Body of pancreas (tissue), 4 donors: ENCODE measurements at regions not wholly inside any gene's neighbourhood (a gene's known extent, or its start where the extent isn't known, plus 50 kb on each side); places are given as distances from the start of the nearest gene placed in this dataset.

ENCODE experiments used
- ATAC-seq: fragments of 150-250 bp; one replicate; pipeline ENCODE4 v1.9.1; 2016
- DNase-seq, 4 donors: peaks; one replicate each; pipeline ENCODE4 v3.0.0-alpha.2; 2019
- H3K27ac ChIP-seq, 4 donors: fragments of 200-600 bp; sonication (generic); 1 replicate in 3 of 4; 2 replicates in 1 of 4; pipeline versions ENCODE4 v1.5.1 to v1.6.1; 2016 to 2019; ENCODE audit warnings: mild to moderate bottlenecking in 1 of 4, mixed read lengths in 1 of 4, moderate library complexity in 1 of 4
- H3K27me3 ChIP-seq, 2 donors: fragments of 200-600 bp; sonication (generic); one replicate each; pipeline ENCODE4 v1.6.0; 2016; ENCODE audit warnings: mild to moderate bottlenecking in 1 of 2
- H3K36me3 ChIP-seq, 2 donors: fragments of 200-600 bp; sonication (generic); replicated peaks in 1 of 2; 2 replicates each; pipeline ENCODE4 v1.5.1; 2016; ENCODE audit warnings: low read depth in 2 of 2; ENCODE audit not compliant: insufficient read depth in 1 of 2
- H3K4me1 ChIP-seq: fragments of 200-600 bp; sonication (generic); one replicate; pipeline ENCODE4 v1.6.0; 2016
- H3K4me3 ChIP-seq, 2 donors: fragments of 200-600 bp; sonication (generic); 1 replicate in 1 of 2; 2 replicates in 1 of 2; pipeline ENCODE4 v1.5.1; 2016 to 2019
- H3K9me3 ChIP-seq, 3 donors: fragments of 200-600 bp; sonication (generic); 1 replicate in 2 of 3; 2 replicates in 1 of 3; pipeline ENCODE4 v1.5.1; 2016
- CTCF ChIP-seq, 7 experiments: fragments of 450-650 bp in 4 of 7; fragments of 200-600 bp in 3 of 7; sonication (generic) in 3 of 7; IDR thresholded peaks; one replicate each; pipeline ENCODE4 v1.5.1; 2016 to 2019; ENCODE audit warnings: antibody characterized with exemption in 7 of 7
- POLR2A ChIP-seq, 3 donors: fragments of 450-650 bp; IDR thresholded peaks; one replicate each; pipeline ENCODE4 v1.6.1; 2016; ENCODE audit warnings: antibody characterized with exemption in 3 of 3, mild to moderate bottlenecking in 2 of 3
- WGBS, 2 donors: methylation state at CpG; one replicate each; pipeline ENCODE4 v1.1.5; 2017; 5-methylcytosine and 5-hydroxymethylcytosine counted together
- intact Hi-C: fragments of 100-400 bp; cut with DNase I; formaldehyde crosslinking; loops from one replicate; pipeline ENCODE4 v1.15.1; 2023

GRCh38 chr7:142376356-142376997 lies 118.6 kb upstream of the PRSS58 start:
- peak in 3 of 4 donors; percentile 15 to 48 (median 41) for DNase-seq
- Histone ChIP-seq H3K9me3 (no peaks in the 10 kb centered on the region), H3K36me3 (no peaks in the 10 kb centered on the region), H3K4me3 (no peak overlapping the region), H3K4me1 (no peaks in the 10 kb centered on the region), H3K27ac (peak overlapping the region in 2 of 4 donors; percentile 22 to 54), H3K27me3 (no peaks in the 10 kb centered on the region)
- 39 to 61% methylated on average over 6 of the region's 6 CpGs for WGBS, 2 donors
- ATAC-seq = no peak
- intact Hi-C loops = no loop called here
- TF ChIP-seq POLR2A (IDR thresholded peaks at IDR 0.05) = no peak
- TF ChIP-seq CTCF (IDR thresholded peaks at IDR 0.05) = no peak

GRCh38 chr7:142375710-142376313 lies 118.0 kb upstream of the PRSS58 start:
- WGBS, 2 donors = 42 to 79% methylated on average over 4 of the region's 4 CpGs
- intact Hi-C loops = no loop called here
- no peaks in the 10 kb centered on the region for H3K27me3 ChIP-seq
- H3K27ac ChIP-seq = peak overlapping the region in 1 of 4 donors; percentile 54
- H3K4me1 ChIP-seq = no peaks in the 10 kb centered on the region
- H3K9me3 ChIP-seq = no peaks in the 10 kb centered on the region
- no peaks in the 10 kb centered on the region for H3K36me3 ChIP-seq
- H3K4me3 ChIP-seq = no peak overlapping the region
- ATAC-seq (no peak), DNase-seq (peak in 2 of 4 donors; percentile 35 to 36)
- TF ChIP-seq CTCF (IDR thresholded peaks at IDR 0.05) = peak in 2 of 7 experiments; percentile 29 to 37
- TF ChIP-seq POLR2A (IDR thresholded peaks at IDR 0.05) = no peak

- DNase-seq (no peak), ATAC-seq (no peak)
- H3K27me3 ChIP-seq = no peaks in the 10 kb centered on the region
- no peaks in the 10 kb centered on the region for H3K4me1 ChIP-seq
- no peaks in the 10 kb centered on the region for H3K36me3 ChIP-seq
- no peak overlapping the region for H3K27ac ChIP-seq
- TF ChIP-seq POLR2A (IDR thresholded peaks at IDR 0.05) (no peak), CTCF (IDR thresholded peaks at IDR 0.05) (no peak)
- WGBS, 2 donors = 78 to 90% methylated on average over 3 of the region's 3 CpGs
- no peak overlapping the region for H3K4me3 ChIP-seq
- H3K9me3 ChIP-seq = no peaks in the 10 kb centered on the region
- intact Hi-C loops = no loop called here
Measured at GRCh38 chr7:142372727-142373126, 114.9 kb upstream of the PRSS58 start.

- intact Hi-C loops = no loop called here
- H3K27ac ChIP-seq = no peak overlapping the region
- no peaks in the 10 kb centered on the region for H3K9me3 ChIP-seq
- WGBS, 2 donors = 88 to 90% methylated on average over 4 of the region's 4 CpGs
- no peak for TF ChIP-seq POLR2A (IDR thresholded peaks at IDR 0.05)
- TF ChIP-seq CTCF (IDR thresholded peaks at IDR 0.05) = no peak
- H3K4me3 ChIP-seq = no peak overlapping the region
- H3K36me3 ChIP-seq = no peaks in the 10 kb centered on the region
- H3K4me1 ChIP-seq = no peaks in the 10 kb centered on the region
- no peak for ATAC-seq
- no peaks in the 10 kb centered on the region for H3K27me3 ChIP-seq
- no peak for DNase-seq
Measured at GRCh38 chr7:142371586-142372377, 113.9 kb upstream of the PRSS58 start.
